Upper lobe of left lung (tissue), 4 donors: ENCODE measurements at regions not wholly inside any gene's neighbourhood (a gene's known extent, or its start where the extent isn't known, plus 50 kb on each side); places are given as distances from the start of the nearest gene placed in this dataset.

Experiments used
- EP300 ChIP-seq, 4 donors: sonication (generic); formaldehyde crosslinking; IDR thresholded peaks; one replicate each; pipeline ENCODE4 v1.5.1; 2017; ENCODE audit warnings: antibody characterized with exemption in 4 of 4, control low read depth in 2 of 4
- POLR2AphosphoS5 ChIP-seq, 2 donors: sonication (generic); formaldehyde crosslinking; IDR thresholded peaks; one replicate each; pipeline ENCODE4 v1.5.1; 2017; ENCODE audit warnings: antibody characterized with exemption in 2 of 2
- TF ChIP-seq, protein P1 (sequence below), 6 experiments: fragments of 450-650 bp in 4 of 6; fragments of 200-600 bp in 2 of 6; sonication (generic) in 2 of 6; IDR thresholded peaks; one replicate each; pipeline ENCODE4 v1.5.1; 2016 to 2019; ENCODE audit warnings: antibody characterized with exemption in 6 of 6

DNA sequence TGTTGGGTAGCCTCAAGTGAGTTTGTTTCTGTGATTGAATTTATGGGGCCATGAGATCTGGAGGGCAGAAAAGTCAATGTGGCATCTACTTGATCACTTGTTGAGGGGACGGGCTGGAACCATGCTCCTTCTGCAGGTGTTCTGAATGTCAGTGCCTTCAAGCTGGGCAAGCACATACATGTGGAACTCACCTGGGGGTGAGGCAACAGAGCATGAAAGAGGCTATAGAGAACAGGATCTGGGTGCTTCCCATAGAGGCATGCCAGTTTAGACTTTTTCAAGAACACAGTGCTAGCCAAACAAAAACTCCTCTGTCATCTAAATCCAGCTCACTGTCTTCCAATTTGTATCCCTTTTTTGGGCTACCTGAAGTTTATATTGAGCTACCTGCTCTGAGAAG lies 77.8 kb upstream of the SLC35B3 start:
- TF ChIP-seq POLR2AphosphoS5 (IDR thresholded peaks at IDR 0.05) (no peak), EP300 (IDR thresholded peaks at IDR 0.05) (no peak)
- TF ChIP-seq, protein P1, sequence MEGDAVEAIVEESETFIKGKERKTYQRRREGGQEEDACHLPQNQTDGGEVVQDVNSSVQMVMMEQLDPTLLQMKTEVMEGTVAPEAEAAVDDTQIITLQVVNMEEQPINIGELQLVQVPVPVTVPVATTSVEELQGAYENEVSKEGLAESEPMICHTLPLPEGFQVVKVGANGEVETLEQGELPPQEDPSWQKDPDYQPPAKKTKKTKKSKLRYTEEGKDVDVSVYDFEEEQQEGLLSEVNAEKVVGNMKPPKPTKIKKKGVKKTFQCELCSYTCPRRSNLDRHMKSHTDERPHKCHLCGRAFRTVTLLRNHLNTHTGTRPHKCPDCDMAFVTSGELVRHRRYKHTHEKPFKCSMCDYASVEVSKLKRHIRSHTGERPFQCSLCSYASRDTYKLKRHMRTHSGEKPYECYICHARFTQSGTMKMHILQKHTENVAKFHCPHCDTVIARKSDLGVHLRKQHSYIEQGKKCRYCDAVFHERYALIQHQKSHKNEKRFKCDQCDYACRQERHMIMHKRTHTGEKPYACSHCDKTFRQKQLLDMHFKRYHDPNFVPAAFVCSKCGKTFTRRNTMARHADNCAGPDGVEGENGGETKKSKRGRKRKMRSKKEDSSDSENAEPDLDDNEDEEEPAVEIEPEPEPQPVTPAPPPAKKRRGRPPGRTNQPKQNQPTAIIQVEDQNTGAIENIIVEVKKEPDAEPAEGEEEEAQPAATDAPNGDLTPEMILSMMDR (IDR thresholded peaks at IDR 0.05) = no peak
